ENCODE measurements at regions not wholly inside any gene's neighbourhood (a gene's known extent, or its start where the extent isn't known, plus 50 kb on each side); places are given as distances from the start of the nearest gene placed in this dataset.
"Not testable (repeated sequence)": the region's sequence is repeated elsewhere in the genome, so short reads cannot be mapped to it uniquely, and the experiment has no call there.

GRCh38 chr17:70510288-70510687 lies 341.0 kb downstream of the KCNJ2 start:
- in situ Hi-C loops (cut with HindIII; ENCODE audit: low sequenced_read_pairs) = no loop called here

DNA sequence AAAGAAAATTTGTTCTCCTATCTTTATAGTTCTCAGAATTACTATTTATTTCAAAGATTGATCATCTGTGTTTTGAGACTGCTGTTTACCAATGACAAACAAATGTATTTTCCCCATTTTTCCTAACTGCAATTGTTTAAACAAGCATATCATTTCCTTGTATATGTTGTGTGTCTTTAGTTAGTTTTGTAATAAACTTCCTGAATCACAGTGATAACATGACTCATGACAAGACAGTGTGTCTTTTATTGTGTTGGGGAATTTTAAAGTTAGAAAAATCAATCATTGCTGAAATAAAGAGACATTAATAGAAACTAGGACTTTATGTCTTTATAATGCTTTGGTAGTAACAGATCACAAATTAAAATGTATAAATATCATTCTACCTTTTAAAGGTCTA lies 348.5 kb downstream of the KCNJ2 start:
- in situ Hi-C loops (cut with HindIII; ENCODE audit: low sequenced_read_pairs) = no loop called here

DNA sequence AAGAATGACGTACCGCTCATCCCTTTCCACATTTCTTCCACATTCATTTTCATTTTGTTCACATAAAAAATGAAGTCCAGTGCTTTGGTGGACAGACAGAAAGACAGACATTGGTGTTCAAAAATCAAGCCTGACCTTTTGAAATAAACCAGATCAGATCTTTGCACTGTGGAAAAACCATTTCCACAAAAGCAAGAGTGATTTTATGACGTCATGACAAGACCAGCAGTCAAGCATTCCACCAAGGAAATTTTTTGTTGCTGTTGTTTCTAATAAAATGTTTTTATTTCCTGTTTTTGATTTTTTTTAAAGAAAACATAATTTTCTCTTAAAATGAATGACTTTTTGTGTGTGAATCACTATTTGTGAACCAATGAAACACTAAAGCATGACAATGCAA lies 350.0 kb downstream of the KCNJ2 start:
- in situ Hi-C loops (cut with HindIII; ENCODE audit: low sequenced_read_pairs) = no loop called here

DNA sequence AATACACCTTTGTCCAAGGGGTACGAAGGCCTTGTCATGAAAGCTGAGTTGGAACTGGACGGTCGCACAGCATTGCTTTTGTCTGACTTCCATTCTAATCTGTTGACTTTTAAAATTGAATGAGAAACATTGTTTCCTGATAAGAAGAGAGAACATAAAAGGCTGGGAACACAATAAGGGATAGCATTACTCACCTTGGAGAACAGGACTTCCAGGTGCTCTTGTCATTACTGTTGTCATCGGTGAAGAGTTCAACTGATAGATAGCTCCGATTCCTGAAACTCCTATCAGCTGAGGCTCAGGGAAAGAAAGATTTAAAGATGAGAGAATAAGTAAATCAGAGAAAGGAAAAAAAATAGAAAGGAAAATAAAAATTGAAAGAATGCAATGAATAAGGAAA lies 351.1 kb downstream of the KCNJ2 start:
- in situ Hi-C loops (cut with HindIII; ENCODE audit: low sequenced_read_pairs) = no loop called here

DNA sequence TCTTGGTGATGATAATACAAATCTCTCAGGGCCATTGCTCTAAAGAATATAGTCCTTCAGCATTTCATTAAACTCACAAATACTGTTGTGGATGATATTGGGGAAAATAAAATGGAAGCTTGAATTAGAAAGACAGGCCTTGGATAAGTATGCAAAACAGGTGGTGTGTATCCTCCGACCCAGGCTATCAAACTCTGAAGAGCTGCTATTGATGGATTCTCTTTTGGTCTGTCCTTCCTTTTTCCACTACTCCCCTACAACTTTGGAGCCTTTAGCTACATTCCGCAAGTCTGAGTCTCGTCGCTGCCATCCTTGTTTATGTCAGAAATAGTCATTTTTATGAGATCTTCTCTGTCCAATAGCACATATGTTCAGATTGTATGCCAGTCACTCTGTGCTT lies 351.6 kb downstream of the KCNJ2 start:
- in situ Hi-C loops (cut with HindIII; ENCODE audit: low sequenced_read_pairs) = no loop called here

- in situ Hi-C loops (cut with HindIII; ENCODE audit: low sequenced_read_pairs) = no loop called here
Measured at GRCh38 chr17:70521821-70522256, 352.5 kb downstream of the KCNJ2 start.

GRCh38 chr17:70523426-70523825 lies 354.1 kb downstream of the KCNJ2 start:
- in situ Hi-C loops (cut with HindIII; ENCODE audit: low sequenced_read_pairs) = no loop called here

GRCh38 chr17:70525035-70525434 lies 355.7 kb downstream of the KCNJ2 start:
- in situ Hi-C loops (cut with HindIII; ENCODE audit: low sequenced_read_pairs) = not testable (repeated sequence)

GRCh38 chr17:70525961-70526360 lies 356.6 kb downstream of the KCNJ2 start:
- in situ Hi-C loops (cut with HindIII; ENCODE audit: low sequenced_read_pairs) = no loop called here

GRCh38 chr17:70527364-70527888 lies 358.1 kb downstream of the KCNJ2 start:
- in situ Hi-C loops (cut with HindIII; ENCODE audit: low sequenced_read_pairs) = no loop called here

- in situ Hi-C loops (cut with HindIII; ENCODE audit: low sequenced_read_pairs) = no loop called here
Measured at GRCh38 chr17:70533427-70533826, 364.1 kb downstream of the KCNJ2 start.

GRCh38 chr17:70535986-70536385 lies 366.7 kb downstream of the KCNJ2 start:
- in situ Hi-C loops (cut with HindIII; ENCODE audit: low sequenced_read_pairs) = no loop called here

GRCh38 chr17:70539132-70539924 lies 370.0 kb downstream of the KCNJ2 start:
- in situ Hi-C loops (cut with HindIII; ENCODE audit: low sequenced_read_pairs) = no loop called here

GRCh38 chr17:70542876-70543275 lies 373.5 kb downstream of the KCNJ2 start:
- in situ Hi-C loops (cut with HindIII; ENCODE audit: low sequenced_read_pairs) = no loop called here

DNA sequence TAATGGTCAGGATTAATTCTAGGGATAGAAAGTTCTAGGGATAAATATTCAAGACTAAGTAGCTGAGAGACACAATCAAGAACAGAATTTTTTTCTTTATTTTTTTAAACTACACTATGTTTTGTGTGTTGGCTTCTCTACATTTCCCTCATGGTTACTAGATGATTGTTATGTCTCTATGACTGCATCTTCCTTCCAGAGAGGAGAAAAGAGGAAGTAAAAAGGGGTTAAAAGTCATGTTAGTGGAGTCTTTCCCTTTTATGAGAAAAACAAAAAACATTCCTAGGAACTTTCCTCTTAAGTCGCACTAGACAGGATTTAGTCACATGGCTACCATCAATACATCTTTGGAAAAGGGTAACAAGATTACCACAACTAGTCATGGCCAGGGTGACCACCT lies 375.0 kb downstream of the KCNJ2 start:
- in situ Hi-C loops (cut with HindIII; ENCODE audit: low sequenced_read_pairs) = no loop called here

DNA sequence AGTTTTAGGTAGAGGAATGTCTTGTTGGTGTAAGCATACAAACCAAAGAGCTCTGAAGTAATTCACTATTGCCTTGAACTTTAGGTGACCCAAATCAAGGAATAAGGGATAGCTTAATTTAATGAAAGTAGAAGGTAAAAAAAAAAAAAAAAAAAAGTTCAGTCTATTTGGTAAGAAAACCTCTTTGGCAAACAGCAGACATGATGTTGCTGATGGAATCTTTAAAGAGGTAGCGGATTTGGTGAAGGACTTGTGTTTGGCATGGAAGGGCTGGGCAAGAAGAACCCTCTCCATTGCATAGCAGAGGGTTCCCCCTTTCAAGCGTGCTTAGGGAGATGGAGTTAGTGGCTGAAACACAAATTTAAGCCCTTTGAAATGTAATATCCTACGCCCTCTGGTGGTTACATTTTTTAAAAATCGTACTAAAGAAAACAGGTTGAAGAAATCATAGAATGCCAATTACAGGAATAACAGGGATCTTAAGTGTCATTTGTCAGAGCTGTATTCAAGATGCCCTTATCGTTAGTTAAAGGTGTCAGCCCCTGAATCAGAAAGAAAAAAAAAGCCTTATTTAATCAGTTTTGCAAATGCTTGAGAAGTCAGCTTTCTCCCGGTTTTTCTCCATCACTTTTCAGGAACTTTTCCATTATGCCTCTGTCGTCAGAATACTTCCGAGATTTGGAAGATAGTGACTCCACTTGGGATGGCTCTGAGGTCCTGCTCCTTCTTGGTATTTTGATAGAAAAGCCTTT lies 383.1 kb downstream of the KCNJ2 start:
- in situ Hi-C loops (cut with HindIII; ENCODE audit: low sequenced_read_pairs) = no loop called here

GRCh38 chr17:70552982-70553334 lies 383.6 kb downstream of the KCNJ2 start:
- in situ Hi-C loops (cut with HindIII; ENCODE audit: low sequenced_read_pairs) = no loop called here

- in situ Hi-C loops (cut with HindIII; ENCODE audit: low sequenced_read_pairs) = no loop called here
Measured at GRCh38 chr17:70555723-70556122, 386.4 kb downstream of the KCNJ2 start.

- in situ Hi-C loops (cut with HindIII; ENCODE audit: low sequenced_read_pairs) = no loop called here
Measured at GRCh38 chr17:70558821-70559220, 389.5 kb downstream of the KCNJ2 start.

GRCh38 chr17:70560471-70560870 lies 391.1 kb downstream of the KCNJ2 start:
- in situ Hi-C loops (cut with HindIII; ENCODE audit: low sequenced_read_pairs) = no loop called here

GRCh38 chr17:70562137-70562536 lies 392.8 kb downstream of the KCNJ2 start:
- in situ Hi-C loops (cut with HindIII; ENCODE audit: low sequenced_read_pairs) = no loop called here

DNA sequence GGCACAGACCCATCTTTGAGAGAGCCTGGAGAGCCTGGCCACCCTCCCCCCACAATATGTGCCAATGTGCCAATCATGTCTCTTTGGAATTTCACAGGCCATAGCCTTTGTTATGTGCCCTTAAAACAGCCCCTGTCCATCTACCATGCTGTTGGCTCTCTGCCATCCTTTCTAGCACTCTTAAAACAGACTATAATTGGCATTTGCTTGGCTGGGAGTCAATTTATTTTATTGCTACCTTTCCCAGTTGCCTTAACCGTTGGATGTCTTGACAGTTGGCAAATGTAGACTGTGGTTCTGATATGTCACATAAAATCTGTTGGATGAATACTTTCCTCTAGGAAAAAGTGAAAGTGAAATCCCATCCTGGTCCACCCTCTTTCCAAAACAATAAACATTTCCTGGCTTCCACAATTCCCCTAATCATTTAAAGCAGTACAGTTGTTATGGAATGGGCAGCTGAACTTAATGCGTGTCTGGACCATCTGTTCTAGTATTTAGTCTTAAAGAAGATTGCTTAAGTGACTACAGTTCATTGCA lies 394.0 kb downstream of the KCNJ2 start:
- in situ Hi-C loops (cut with HindIII; ENCODE audit: low sequenced_read_pairs) = no loop called here

All from endothelial cell of hepatic sinusoid (primary cell).